ENCODE measurements at regions not wholly inside any gene's neighbourhood (a gene's known extent, or its start where the extent isn't known, plus 50 kb on each side); places are given as distances from the start of the nearest gene placed in this dataset.

DNA sequence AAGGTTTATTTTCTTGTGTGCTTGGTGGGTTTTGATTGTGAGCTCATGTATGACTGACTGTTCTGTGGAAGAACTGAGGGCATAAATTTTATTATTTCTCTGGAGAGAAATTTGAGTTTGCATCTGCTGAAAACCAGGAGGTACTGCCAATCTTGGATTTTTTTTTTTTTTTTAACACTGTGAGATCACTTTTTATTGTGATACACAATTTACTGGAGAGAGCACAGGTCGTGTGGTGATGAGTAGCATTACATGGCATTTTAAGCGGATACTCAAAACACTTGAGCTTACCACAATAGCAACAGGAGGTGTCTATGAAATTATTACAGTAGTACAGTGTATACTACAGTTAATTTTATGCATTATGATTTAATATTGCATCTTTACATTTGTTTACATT is 237.4 kb downstream of the MFSD1 start:
- WGBS (ENCODE audit: low lambda C conversion rate): 46% methylated on average over 2 of the region's 2 CpGs

GRCh38 chr3:159045279-159045885 is 243.5 kb downstream of the MFSD1 start:
- no peak for TF ChIP-seq POLR2AphosphoS5 (IDR thresholded peaks at IDR 0.05; ENCODE audit: low read depth, low read length)
- no peak for TF ChIP-seq TEAD4 (IDR thresholded peaks at IDR 0.05; ENCODE audit: borderline replicate concordance, insufficient read depth)
- no peak for TF ChIP-seq RAD21 (IDR thresholded peaks at IDR 0.05; ENCODE audit: low read length)
- no peak for TF ChIP-seq EZH2phosphoT487 (IDR thresholded peaks at IDR 0.05; ENCODE audit: borderline replicate concordance, low read depth)
- no peak for TF ChIP-seq YY1 (IDR thresholded peaks at IDR 0.05; ENCODE audit: low read depth)
- TF ChIP-seq TCF12 (IDR thresholded peaks at IDR 0.05): no peak
- TF ChIP-seq, protein P1, sequence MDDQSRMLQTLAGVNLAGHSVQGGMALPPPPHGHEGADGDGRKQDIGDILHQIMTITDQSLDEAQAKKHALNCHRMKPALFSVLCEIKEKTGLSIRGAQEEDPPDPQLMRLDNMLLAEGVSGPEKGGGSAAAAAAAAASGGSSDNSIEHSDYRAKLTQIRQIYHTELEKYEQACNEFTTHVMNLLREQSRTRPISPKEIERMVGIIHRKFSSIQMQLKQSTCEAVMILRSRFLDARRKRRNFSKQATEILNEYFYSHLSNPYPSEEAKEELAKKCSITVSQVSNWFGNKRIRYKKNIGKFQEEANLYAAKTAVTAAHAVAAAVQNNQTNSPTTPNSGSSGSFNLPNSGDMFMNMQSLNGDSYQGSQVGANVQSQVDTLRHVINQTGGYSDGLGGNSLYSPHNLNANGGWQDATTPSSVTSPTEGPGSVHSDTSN (IDR thresholded peaks at IDR 0.05): no peak
- TF ChIP-seq USF2 (IDR thresholded peaks at IDR 0.05; ENCODE audit: borderline replicate concordance, low read depth, low read length): no peak
- no peak for TF ChIP-seq NFIC (IDR thresholded peaks at IDR 0.05; ENCODE audit: borderline replicate concordance)
- no peak for TF ChIP-seq ELF1 (IDR thresholded peaks at IDR 0.05)
- H3K9ac ChIP-seq: no peak overlapping the region
- POLR2A ChIA-PET: no interaction called here
- H3K4me3 ChIP-seq (ENCODE audit: low read depth in 2 of 2, low read length in 1 of 2): no peak overlapping the region
- DNase-seq: no peak
- CTCF ChIA-PET: no interaction called here
- no peak overlapping the region for H3K27ac ChIP-seq (ENCODE audit: low read depth in 2 of 2, low read length in 1 of 2)
- peaks cover 0 to 3% of the 10 kb centered on the region in 2 experiments; a peak in 2 of 4 replicates for H3K4me1 ChIP-seq (ENCODE audit: control insufficient read depth in 1 of 2, insufficient read depth in 2 of 2, low read depth in 1 of 2, low read length in 1 of 2)
- H2AFZ ChIP-seq (ENCODE audit: low read depth): no peak overlapping the region
- H4K20me1 ChIP-seq (ENCODE audit: insufficient read depth): no peaks in the 10 kb centered on the region
- 59% methylated on average over 5 of the region's 5 CpGs for WGBS (ENCODE audit: low lambda C conversion rate)
- no peaks in the 10 kb centered on the region for H3K36me3 ChIP-seq (replicated peaks in 1 of 2; ENCODE audit: control insufficient read depth in 1 of 2, insufficient read depth in 2 of 2, low read length in 1 of 2)
- no peaks in the 10 kb centered on the region for H3K27me3 ChIP-seq (ENCODE audit: insufficient read depth)
- no peaks in the 10 kb centered on the region for H3K79me2 ChIP-seq (ENCODE audit: insufficient read depth)
- H3K9me3 ChIP-seq: no peaks in the 10 kb centered on the region
- H3K9me2 ChIP-seq: no peaks in the 10 kb centered on the region
- H3K4me2 ChIP-seq: no peak overlapping the region
- H3F3A ChIP-seq (replicated peaks; ENCODE audit: insufficient read depth): no peaks in the 10 kb centered on the region

More for the DNA sequence above, 237.4 kb downstream of the MFSD1 start:
- no peak overlapping the region for H3K27ac ChIP-seq (ENCODE audit: low read depth in 2 of 2, low read length in 1 of 2)
- no peak overlapping the region for H3K4me3 ChIP-seq (ENCODE audit: low read depth in 2 of 2, low read length in 1 of 2)
- H2AFZ ChIP-seq (ENCODE audit: low read depth): no peak overlapping the region
- H3K27me3 ChIP-seq (ENCODE audit: insufficient read depth): no peaks in the 10 kb centered on the region
- H3K9me3 ChIP-seq: no peaks in the 10 kb centered on the region
- H3K36me3 ChIP-seq (replicated peaks in 1 of 2; ENCODE audit: control insufficient read depth in 1 of 2, insufficient read depth in 2 of 2, low read length in 1 of 2): no peaks in the 10 kb centered on the region
- H4K20me1 ChIP-seq (ENCODE audit: insufficient read depth): no peaks in the 10 kb centered on the region
- no peak overlapping the region for H3K4me2 ChIP-seq
- no peaks in the 10 kb centered on the region for H3K4me1 ChIP-seq (ENCODE audit: control insufficient read depth in 1 of 2, insufficient read depth in 2 of 2, low read depth in 1 of 2, low read length in 1 of 2)
- POLR2A ChIA-PET: no interaction called here
- H3K9me2 ChIP-seq: no peaks in the 10 kb centered on the region
- no peak overlapping the region for H3K9ac ChIP-seq
- no peaks in the 10 kb centered on the region for H3F3A ChIP-seq (replicated peaks; ENCODE audit: insufficient read depth)
- TF ChIP-seq EZH2phosphoT487 (IDR thresholded peaks at IDR 0.05; ENCODE audit: borderline replicate concordance, low read depth) (no peak), MEF2A (IDR thresholded peaks at IDR 0.05; ENCODE audit: borderline replicate concordance, low read depth) (no peak), TCF12 (IDR thresholded peaks at IDR 0.05) (no peak), ELF1 (IDR thresholded peaks at IDR 0.05) (no peak), TAF1 (IDR thresholded peaks at IDR 0.05; ENCODE audit: borderline replicate concordance, low read depth, low read length) (no peak), JUND (IDR thresholded peaks at IDR 0.05) (no peak), GABPA (IDR thresholded peaks at IDR 0.05; ENCODE audit: low read depth) (no peak), RAD21 (IDR thresholded peaks at IDR 0.05; ENCODE audit: low read length) (no peak), SMC3 (IDR thresholded peaks at IDR 0.05; ENCODE audit: low read depth, low read length) (no peak), YY1 (IDR thresholded peaks at IDR 0.05; ENCODE audit: low read depth) (no peak), TEAD4 (IDR thresholded peaks at IDR 0.05; ENCODE audit: borderline replicate concordance, insufficient read depth) (no peak), RXRA (IDR thresholded peaks at IDR 0.05; ENCODE audit: borderline replicate concordance, low read depth) (no peak)
- TF ChIP-seq, protein P1 (IDR thresholded peaks at IDR 0.05): no peak
- no peaks in the 10 kb centered on the region for H3K79me2 ChIP-seq (ENCODE audit: insufficient read depth)
- CTCF ChIA-PET: interaction anchor here (0.9 kb wide), 1 partner anchor 12 kb away, joined by 3 read pairs; no protein-coding TSS in a partner anchor
- no peak for DNase-seq
